Upper lobe of left lung (tissue), 4 donors: ENCODE measurements at regions not wholly inside any gene's neighbourhood (a gene's known extent, or its start where the extent isn't known, plus 50 kb on each side); places are given as distances from the start of the nearest gene placed in this dataset.

ENCODE experiments used
- EP300 ChIP-seq, 4 donors: sonication (generic); formaldehyde crosslinking; IDR thresholded peaks; one replicate each; pipeline ENCODE4 v1.5.1; 2017; ENCODE audit warnings: antibody characterized with exemption in 4 of 4, control low read depth in 2 of 4
- POLR2A ChIP-seq, 4 donors: fragments of 450-650 bp; IDR thresholded peaks; one replicate each; pipeline ENCODE4 v1.5.1; 2016 to 2017; ENCODE audit warnings: antibody characterized with exemption in 4 of 4, mild to moderate bottlenecking in 2 of 4
- POLR2AphosphoS5 ChIP-seq, 2 donors: sonication (generic); formaldehyde crosslinking; IDR thresholded peaks; one replicate each; pipeline ENCODE4 v1.5.1; 2017; ENCODE audit warnings: antibody characterized with exemption in 2 of 2
- TF ChIP-seq, protein P1 (sequence below), 6 experiments: fragments of 450-650 bp in 4 of 6; fragments of 200-600 bp in 2 of 6; sonication (generic) in 2 of 6; IDR thresholded peaks; one replicate each; pipeline ENCODE4 v1.5.1; 2016 to 2019; ENCODE audit warnings: antibody characterized with exemption in 6 of 6

DNA sequence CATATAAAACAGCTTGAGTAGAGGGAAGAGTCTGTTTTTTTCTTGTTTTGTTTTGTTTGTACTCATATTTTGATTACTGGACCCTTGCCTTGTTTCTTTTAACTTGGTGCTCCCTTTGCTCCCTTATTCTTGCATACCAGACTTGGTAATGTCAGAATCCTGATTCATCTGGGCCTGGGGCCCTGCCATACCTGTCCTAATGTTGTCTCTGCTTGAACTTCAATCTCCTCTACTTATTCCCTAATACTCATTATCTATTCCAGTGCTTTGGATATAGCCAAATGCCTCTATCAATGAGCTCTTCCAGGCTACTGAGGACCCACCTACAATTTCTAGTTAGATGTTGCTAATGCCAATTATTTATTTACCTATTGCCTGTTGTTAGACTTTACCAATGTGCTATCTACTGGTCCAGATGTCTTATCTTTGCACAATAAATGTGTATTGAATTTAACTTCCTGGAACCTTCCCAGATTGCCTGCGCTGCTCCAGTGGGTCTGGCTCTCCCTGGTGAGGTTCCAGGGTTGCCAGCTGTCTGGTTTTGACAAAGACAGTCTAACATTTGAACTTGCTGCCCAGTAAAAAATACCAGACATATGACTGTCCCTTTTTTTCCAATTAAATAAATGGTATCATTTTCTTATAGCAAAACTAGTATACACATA is 64.4 kb upstream of the ACSL4 start:
- TF ChIP-seq, protein P1, sequence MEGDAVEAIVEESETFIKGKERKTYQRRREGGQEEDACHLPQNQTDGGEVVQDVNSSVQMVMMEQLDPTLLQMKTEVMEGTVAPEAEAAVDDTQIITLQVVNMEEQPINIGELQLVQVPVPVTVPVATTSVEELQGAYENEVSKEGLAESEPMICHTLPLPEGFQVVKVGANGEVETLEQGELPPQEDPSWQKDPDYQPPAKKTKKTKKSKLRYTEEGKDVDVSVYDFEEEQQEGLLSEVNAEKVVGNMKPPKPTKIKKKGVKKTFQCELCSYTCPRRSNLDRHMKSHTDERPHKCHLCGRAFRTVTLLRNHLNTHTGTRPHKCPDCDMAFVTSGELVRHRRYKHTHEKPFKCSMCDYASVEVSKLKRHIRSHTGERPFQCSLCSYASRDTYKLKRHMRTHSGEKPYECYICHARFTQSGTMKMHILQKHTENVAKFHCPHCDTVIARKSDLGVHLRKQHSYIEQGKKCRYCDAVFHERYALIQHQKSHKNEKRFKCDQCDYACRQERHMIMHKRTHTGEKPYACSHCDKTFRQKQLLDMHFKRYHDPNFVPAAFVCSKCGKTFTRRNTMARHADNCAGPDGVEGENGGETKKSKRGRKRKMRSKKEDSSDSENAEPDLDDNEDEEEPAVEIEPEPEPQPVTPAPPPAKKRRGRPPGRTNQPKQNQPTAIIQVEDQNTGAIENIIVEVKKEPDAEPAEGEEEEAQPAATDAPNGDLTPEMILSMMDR (IDR thresholded peaks at IDR 0.05) = no peak
- TF ChIP-seq POLR2A (IDR thresholded peaks at IDR 0.05) (no peak), POLR2AphosphoS5 (IDR thresholded peaks at IDR 0.05) (no peak), EP300 (IDR thresholded peaks at IDR 0.05) (no peak)
